GM21717 (cell line): ENCODE measurements at regions not wholly inside any gene's neighbourhood (a gene's known extent, or its start where the extent isn't known, plus 50 kb on each side); places are given as distances from the start of the nearest gene placed in this dataset.

ENCODE experiments used
- ATAC-seq: cut with Tn5 transposase; IDR thresholded peaks from one replicate; pipeline ENCODE4 v1.9.1; 2021; ENCODE audit warnings: mild to moderate bottlenecking, moderate library complexity; ENCODE audit not compliant: unreplicated experiment

DNA sequence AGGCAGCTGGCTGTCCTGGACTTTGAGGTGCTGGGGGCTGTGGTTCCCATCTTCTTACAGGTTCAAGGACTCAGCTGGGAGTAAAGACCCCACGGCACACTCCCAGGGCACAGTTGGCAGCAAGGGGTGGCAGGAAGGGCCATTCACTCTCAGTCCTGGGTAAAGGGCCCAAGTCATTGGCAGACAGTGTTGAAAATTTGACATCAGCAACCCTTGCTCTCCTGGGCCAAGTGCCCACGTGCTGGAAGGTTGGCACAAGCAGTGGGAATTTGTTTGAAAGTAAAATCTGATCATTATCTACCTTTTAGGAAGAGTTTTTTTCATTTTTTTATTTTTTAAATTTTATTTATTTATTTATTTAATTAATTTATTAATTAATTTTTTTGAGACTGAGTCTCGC, 241.6 kb upstream of the MKI67 start:
- no peak for ATAC-seq

DNA sequence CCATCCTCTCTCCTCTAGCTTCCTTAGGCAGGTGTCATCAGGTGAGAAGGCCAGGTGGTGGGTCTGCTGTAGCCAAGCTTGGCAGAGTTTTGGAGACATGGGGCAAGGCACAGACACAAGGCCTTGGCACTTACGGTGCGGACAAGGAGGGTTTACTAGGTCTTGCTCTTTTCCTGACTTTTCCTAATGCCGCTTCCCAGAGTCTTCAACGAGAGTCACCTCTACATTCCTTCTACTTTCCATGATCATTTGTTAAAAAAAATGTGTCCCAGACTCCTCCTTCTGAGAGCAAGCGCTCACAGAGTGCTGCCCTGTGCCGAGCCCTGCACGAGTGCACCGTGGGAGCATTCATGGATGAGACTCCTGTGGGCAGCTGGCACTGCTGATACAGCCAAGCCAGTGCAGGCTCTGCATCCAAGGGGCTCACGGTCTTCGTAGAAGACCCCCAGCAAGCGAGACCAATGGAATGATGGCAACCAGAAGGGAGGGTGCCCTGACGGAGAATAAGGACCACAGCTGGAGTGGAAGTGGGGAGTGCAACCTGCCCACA, 243.0 kb upstream of the MKI67 start:
- ATAC-seq, result no peak

DNA sequence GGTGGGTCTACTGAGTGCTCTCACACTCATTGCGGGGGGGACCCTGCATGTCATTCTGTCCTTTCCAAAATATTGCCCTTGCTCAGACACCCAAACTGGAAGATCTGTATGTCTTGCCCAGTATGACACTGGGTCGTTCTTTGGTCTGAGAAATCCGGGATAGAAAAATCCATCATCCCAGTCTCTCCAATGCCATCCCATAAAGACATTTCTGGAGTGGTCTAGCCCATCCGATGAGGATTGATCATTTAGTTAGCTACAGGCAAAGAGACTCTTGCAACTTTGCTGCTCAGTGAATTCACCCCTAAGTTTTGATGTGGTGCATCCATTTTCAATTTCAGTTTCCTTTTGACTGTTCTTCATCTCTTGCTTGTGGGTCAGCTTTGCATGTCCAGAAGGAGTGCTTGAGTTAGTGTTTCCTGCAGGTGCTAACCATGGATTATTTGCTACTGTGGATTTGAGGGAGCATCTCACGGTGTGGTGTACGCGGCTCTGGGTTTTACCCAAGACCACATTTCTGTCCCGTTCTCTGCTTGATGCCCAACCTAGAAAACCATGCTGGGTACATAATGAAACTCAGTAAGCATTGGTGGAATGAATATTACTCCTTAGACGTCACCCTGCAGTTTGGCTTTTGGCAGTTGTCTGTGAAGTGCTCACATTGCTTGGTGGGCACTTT, 247.0 kb upstream of the MKI67 start:
- ATAC-seq, result peak; percentile 81

DNA sequence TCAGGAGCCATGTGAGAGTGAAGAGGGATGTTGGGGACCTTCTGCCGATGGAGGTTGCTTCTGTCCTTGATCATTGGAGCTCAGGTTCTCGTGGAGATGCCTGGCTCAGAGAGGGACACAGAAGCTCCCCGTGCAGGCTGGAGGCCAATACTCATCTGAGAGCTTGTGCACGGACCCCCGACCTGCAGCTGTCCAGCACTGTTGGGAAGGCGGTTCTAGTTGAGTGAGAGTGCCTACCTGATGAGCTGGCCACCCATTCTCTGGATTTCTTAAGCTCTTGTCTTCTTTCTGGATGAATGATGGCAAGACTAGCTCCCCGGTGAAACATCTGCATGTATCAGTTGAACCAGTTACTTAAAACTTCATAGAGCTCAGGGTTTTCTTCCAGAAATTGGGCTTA, 247.6 kb upstream of the MKI67 start:
- ATAC-seq, result no peak

DNA sequence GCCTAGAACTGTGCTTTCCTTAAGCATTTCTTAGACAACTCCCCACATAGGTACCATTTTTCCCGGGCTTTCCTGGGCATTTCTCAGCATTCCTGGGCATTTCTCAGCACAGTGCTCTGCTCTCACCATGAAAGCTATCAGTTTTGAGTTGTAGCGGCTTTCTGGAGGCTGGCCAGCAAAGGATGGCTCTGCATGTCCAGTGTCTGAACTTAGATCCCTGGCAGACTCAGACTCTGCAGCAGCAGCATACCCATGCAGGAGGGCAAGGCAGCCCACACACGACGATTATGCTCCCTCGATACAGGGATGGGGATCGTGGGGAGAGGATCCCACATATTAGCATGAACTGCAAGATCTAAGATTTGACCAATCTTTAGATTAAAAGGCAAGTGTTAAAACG, 248.9 kb upstream of the MKI67 start:
- ATAC-seq, result no peak

DNA sequence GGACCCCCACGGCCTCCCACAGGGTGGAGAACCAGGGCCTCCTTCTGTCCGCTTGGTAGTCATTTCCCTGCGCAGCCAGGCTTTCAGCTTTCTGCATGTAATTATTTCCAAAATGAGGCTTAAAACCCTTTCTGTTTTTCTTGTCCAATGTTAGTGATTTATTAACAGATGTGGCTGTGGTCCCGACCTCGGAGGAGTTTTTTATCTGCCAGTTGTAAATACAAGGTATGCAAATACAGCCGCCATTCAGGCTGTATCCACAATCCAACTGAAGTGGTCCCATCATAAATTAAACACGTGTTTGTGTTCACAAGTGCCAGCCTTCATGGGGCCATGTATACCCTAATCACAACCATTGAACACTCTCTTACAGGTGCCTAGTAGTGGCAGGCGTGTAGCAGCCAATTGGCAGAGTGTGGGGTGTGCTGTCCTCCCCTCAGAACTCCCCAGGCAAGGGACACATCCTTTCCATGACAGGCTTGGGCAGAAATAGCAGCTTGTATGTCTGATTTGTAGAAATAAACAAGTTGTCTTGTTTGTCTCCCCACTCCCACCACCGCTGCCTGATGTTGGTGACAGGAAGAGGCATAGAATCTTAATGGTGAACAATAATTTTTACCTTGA, 251.3 kb upstream of the MKI67 start:
- ATAC-seq, result no peak

DNA sequence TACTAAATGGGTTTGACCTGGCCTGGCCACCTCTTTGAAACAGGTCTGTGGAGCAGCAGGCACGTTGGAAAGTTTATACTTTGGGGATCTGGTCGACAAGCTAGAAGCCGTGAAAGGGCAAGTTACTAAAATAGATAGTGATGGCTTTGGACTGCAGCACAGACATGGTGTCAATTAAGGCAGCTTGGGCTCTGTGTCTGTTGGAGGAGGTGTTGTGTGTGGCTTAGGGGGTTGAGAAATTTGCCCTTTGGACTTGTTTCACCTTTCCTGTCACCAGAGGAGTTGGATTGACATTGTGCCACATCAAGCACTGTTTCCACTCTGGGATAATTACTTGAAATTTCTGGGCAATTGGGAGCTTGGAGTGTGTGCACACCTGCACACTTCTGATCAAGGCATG, 251.8 kb upstream of the MKI67 start:
- ATAC-seq, result no peak

DNA sequence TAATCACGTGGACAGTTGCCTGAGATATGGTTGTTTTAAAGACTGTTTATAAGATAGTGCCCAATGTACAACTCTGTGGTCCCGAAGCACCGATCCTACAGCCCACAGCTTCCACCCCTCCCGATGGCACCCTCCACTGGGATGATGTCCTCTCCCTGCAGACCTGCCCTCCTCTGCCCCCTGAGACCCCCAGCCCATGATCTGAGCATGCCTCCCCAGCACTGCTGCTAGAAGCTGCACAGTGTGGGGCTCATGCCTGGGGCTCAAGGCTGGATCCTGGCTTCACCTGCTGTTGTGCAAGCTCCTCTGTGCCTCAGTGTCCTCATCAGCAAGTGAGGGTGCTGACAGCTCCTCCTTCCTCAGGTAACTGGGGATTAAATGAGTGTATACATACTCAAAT, 254.7 kb upstream of the MKI67 start:
- ATAC-seq, result no peak

DNA sequence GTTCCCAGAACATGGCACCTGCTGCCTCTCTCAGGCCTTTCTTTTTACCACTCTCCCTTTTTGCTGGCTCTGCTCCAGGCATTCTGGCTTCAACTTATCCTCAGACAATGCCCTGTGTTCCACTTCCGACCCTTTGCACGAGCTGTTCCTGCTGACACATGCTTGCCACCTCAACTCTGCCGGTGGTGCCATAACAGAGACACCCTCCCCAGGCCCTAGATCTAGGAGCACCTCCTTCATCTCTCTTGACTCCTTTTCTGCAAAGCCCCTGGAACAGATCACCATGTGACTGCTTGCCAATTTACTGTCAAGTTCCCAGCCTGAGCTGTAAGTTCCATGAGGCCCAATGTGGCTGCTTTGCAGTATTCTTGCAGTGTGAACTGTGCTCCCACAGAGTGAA, 256.0 kb upstream of the MKI67 start:
- no peak for ATAC-seq

DNA sequence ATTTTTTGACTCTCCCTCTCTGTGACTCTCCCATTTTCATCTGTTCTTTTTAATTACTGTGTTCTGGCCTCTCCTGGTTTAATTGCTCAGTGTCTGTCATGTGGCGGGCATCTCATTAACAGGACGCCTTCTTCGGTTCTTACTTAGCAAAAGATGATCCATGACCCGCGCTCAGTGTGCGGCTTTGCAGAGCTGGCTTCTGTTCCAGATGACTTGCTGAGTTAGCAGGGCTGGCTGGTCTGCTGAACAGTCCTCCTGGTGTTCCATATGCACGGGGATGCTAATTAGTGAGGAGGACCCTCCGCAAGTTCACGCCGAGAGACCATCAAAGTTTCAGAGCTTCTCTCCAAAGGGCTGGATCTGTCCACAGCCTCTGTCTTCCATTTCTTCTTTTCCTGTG, 258.6 kb upstream of the MKI67 start:
- no peak for ATAC-seq

DNA sequence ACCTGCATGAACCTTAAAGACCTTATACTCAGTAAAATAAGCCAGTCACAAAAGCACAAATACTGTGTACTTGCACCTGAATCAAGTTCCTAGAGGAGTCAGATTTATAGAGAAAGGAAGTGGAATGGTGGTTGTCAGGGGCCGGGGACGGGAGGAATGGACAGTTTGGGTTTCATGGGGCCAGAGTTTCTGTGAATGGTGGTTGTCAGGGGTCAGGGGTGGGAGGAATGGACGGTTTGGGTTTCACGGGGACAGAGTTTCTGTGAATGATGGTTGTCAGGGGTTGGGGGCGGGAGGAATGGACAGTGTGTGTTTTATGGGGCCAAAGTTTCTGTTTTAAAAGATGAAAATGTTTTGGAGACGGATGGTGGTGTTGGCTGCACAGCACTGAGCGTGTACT, 260.0 kb upstream of the MKI67 start:
- no peak for ATAC-seq

DNA sequence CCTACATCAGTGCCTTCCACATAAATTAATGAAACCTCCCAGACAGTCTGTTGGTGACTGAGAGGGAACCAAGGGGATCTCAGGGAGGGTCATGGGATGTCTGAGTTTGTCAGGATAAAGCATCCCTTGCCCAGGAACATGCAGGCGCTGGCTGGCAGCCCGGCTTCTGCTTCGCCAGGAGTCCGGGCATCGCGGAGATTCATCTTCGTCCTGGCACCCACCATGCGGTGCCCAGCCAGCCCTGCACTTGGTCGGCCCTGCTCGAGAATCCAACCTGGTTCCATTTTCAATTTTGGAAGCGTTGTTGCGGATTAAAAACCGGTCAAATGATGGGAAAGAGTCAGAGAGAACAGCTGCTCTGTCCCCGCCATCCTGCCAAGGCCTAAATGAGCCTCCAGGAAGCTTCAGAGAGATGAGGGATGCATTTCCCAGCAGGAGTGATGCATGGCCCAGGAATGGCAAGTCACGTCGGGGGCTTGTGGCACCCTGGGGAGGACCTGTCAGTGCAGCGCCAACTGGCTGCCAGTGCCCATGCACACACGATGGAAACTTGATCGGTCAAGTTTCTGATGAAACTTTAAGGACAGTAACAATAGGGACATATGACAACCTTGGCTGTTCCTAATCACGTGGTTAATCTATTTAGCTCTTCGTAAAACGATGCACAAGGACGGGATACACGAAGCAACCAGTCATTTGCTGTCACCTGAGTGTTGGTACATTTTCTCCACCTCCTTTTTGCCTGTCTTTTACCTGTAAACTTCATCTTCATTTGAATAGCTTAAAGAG, 260.8 kb upstream of the MKI67 start:
- no peak for ATAC-seq

DNA sequence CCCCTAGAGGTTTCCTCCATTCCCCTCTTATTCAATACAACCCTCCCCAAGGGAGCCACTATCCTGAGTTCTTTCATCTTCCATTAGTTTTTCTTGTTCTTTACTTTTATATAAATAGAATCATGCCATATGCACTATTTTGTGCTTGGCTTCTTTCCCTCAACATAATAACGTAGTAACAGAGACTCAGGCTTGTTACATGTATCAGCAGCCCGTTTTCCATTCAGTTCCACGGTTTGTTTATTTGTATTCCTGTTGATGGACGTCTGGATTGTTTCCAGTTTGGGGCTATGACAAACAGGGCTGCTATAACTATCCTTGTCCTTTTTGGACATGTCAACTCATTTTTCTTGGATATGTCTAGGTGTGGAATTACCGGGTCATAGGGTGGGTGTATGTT, 264.4 kb upstream of the MKI67 start:
- no peak for ATAC-seq

DNA sequence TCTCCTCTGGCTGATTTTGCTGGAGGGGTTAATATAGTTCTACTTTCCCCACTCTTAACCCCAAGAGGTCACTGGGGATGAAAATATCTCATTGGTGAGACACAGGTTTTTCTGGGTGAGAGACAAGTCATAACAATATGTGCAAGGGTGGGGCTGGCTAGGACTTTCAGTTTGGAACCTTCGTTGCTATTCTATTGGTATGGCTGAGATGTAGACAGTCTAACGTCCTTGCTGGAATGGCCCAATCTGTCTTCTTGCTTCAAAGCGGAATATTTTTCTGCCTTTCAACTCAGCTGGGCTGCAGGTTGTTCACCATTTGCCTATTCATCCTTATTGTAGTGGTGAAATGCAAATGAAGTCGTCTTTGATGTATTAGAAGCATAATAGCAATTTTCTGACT, 267.3 kb upstream of the MKI67 start:
- ATAC-seq, result no peak

DNA sequence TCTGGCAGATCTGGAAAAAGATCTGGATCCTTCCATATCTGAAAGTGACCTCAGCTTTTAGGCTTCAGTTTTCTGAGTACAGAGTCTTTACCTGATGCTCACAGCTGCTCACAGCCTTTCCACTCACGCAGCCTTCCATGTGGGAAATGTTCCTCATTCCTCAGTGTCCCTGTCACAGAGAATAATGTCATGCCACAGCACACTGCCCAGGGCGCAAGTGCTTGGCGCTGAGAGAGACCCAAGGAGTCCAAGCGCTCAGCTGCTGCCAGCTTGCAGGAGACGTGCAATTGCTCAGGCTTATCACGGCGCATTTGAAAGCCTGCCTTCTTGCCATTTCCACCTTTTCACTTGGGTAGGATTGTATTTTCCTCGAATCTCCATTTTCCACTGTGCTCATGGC, 271.9 kb upstream of the MKI67 start:
- no peak for ATAC-seq

DNA sequence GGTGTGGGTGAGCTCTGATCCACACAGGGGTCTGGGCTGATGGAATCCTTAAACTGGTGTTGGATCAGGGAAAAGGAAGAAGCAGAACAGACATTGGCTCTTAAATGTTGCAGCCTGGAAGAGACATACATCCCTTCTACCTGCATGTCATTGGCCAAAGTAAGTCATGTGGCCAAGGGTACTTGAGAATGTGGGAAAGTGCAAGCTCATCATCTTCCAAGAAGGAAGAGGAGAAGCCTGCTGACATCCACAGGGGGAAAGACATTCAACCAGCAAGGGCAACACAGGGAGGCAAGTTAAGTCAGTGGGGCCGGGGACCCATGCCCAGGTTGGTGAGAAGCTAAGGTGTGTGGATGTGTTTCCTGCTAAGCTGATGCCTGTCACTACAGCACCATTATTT, 272.8 kb upstream of the MKI67 start:
- ATAC-seq, result no peak

DNA sequence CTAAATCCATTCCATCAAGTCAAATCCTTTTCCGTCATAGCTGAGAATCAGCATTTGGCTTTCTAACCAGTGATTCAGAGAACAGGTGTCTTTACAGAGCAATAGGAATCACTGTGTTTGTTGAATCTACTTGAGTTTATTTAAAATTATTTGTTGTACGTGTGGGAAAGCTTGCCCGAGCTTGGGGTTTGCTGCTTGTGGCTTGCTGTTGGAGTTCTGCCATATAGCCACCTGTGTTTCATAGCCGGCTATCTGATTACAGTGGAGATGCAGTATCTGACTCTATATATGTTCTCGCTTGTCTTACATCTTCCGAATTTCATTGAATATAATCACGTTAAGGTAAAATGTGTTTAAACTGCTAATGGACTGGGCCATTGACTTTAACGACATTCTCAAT, 274.3 kb upstream of the MKI67 start:
- no peak for ATAC-seq

DNA sequence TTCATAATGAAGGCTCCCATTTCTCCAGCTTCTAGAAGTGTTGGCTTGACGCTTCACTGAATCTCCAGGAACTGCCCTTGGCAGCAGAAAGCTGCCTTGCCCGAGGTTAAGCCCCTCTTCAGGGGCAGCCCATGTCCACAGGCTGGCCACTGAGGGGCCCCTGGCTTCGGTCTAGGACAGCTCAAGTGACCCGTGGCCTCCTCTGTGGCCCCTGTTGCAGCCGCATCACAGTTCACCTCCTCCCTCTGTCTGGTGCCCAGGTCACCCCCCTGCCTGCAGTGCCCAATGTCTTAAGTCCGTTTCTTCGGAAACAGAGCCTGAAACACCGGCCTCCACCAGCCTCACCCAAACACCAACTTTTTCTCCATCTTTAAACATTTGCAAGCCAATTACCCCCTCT, 279.2 kb upstream of the MKI67 start:
- ATAC-seq, result no peak

DNA sequence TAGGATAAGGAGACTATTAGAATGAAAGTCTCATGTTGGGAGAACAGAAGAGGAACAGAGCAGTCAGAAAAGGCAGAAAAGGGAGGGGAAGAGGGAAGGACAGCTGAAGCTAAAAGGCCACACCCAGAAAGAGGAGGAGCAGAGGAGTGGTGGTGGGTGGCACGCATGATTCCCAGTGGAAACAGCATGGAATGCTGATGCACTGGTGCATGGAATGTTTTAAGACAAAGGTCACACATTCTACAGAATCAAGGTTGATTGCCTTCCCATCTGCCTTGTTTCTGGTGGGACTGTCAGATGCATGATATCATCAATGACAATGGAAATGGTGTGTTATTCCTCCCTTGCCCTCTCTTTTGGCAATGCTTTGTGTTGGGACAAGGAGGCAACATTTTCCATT, 285.4 kb upstream of the MKI67 start:
- ATAC-seq, result no peak

DNA sequence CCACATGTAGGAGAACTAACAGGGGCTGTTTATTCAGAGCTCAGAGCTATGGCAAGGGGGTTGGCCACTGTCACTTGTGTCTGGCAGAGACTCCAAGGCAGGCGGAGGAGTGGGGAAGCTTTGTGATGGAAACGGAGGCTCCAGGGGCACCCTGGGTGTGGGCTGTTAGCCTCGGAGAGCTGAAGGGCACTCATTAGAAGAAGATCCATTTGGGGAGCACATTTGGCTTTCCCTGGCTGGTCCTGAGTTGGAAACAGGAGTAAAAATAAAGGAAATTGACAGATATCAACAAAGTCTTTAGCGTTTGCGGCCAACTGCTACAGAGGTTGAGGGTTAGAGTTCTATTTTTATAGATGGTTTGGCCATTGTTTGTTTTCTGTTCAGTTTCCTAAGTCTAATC, 288.3 kb upstream of the MKI67 start:
- no peak for ATAC-seq

DNA sequence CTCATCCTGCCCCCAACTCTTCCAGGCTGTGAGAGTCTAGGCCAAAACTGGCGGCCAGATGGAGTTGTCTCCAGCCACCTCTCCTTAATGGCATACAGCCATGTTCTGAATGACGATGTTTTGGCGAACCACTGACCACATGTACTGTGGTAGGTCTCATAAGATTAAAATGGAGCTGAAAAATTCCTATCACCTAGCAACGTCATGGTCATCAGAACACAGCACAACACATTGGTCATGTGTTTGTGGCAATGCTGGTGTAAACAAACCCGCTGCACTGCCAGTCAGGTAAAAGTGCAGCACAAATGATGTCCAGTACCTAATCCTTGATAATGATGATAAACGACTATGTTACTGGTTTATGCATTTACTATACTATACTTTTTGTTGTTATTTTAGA, 290.0 kb upstream of the MKI67 start:
- no peak for ATAC-seq

DNA sequence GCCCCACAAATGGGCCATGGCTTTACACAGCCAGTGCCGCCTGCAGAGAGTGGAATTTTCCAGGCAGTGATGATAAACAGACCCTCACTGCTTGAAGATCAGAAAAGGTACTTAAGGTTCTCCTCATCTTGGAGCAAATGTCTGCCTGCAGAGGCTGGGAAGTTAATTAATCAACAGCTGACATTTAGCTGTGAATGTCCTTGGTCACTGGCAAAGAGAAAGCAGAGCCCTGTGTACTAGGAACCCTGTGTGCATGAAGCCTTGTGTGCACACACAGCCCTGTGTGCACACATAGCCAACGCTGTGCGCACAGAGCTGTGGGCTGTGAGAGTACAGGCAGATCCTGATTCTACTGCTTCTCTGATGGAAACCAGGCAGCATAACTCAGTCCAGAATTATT, 291.6 kb upstream of the MKI67 start:
- ATAC-seq, result no peak
